GM23338 (cell line): ENCODE measurements at regions not wholly inside any gene's neighbourhood (a gene's known extent, or its start where the extent isn't known, plus 50 kb on each side); places are given as distances from the start of the nearest gene placed in this dataset.
A peak's percentile ranks its signal among the peaks of the same experiment; 100 is the strongest.

Experiments
- ATAC-seq: fragments of 200-7000 bp; cut with Tn5 transposase; 3 replicates; pipeline ENCODE4 v1.9.1; 2020
- DNase-seq: peaks from one replicate; pipeline ENCODE4 v3.0.0-alpha.2; 2015; ENCODE audit warnings: low spot score
- H2AFZ ChIP-seq: fragments of 200-600 bp; sonication (generic); 2 replicates; pipeline ENCODE4 v1.8.0; 2016; ENCODE audit warnings: antibody characterized with exemption, mild to moderate bottlenecking, moderate library complexity
- H3F3A ChIP-seq: fragments of 200-600 bp; sonication (generic); replicated peaks from 2 replicates; pipeline ENCODE4 v1.8.0; 2017; ENCODE audit warnings: antibody characterized with exemption, mixed run types, low read depth
- H3K27ac ChIP-seq: fragments of 200-600 bp; sonication (generic); 2 replicates; pipeline ENCODE4 v1.6.1; 2016; ENCODE audit warnings: low read depth
- H3K27me3 ChIP-seq: fragments of 200-600 bp; sonication (generic); 2 replicates; pipeline ENCODE4 v1.8.0; 2016; ENCODE audit warnings: mild to moderate bottlenecking, mixed run types, moderate library complexity; ENCODE audit not compliant: insufficient read depth
- H3K36me3 ChIP-seq: fragments of 200-600 bp; sonication (generic); 2 replicates; pipeline ENCODE4 v1.8.0; 2016; ENCODE audit warnings: mild to moderate bottlenecking; ENCODE audit not compliant: insufficient read depth
- H3K4me1 ChIP-seq: fragments of 200-600 bp; sonication (generic); 2 replicates; pipeline ENCODE4 v1.8.0; 2016; ENCODE audit warnings: mild to moderate bottlenecking, moderate library complexity; ENCODE audit not compliant: insufficient read depth
- H3K4me2 ChIP-seq: fragments of 200-600 bp; sonication (generic); 2 replicates; pipeline ENCODE4 v1.7.1; 2017; ENCODE audit warnings: mixed run types
- H3K4me3 ChIP-seq: fragments of 200-600 bp; sonication (generic); 2 replicates; pipeline ENCODE4 v1.6.1; 2016; ENCODE audit warnings: mixed run types
- H3K79me2 ChIP-seq: fragments of 200-600 bp; sonication (generic); replicated peaks from 2 replicates; pipeline ENCODE4 v1.8.0; 2017; ENCODE audit warnings: mild to moderate bottlenecking; ENCODE audit not compliant: insufficient read depth
- H3K9me2 ChIP-seq: fragments of 200-600 bp; sonication (generic); 2 replicates; pipeline ENCODE4 v1.8.0; 2017; ENCODE audit not compliant: insufficient read depth
- H4K20me1 ChIP-seq: fragments of 200-600 bp; sonication (generic); replicated peaks from 2 replicates; pipeline ENCODE4 v1.8.0; 2017; ENCODE audit warnings: mild to moderate bottlenecking; ENCODE audit not compliant: insufficient read depth
- H3K27ac Mint-ChIP-seq: 2 replicates; pipeline ENCODE4 v1.8.0; 2020; ENCODE audit warnings: inconsistent platforms, mild to moderate bottlenecking, moderate library complexity, mixed read lengths
- H3K27me3 Mint-ChIP-seq: 3 replicates; pipeline ENCODE4 v1.8.0; 2022; ENCODE audit warnings: low read depth, mild to moderate bottlenecking, moderate library complexity, mixed read lengths, inconsistent platforms; ENCODE audit not compliant: insufficient read depth, poor library complexity
- H3K36me3 Mint-ChIP-seq: 3 replicates; pipeline ENCODE4 v1.8.0; 2021; ENCODE audit warnings: low read depth, mild to moderate bottlenecking, inconsistent platforms, moderate library complexity, mixed read lengths
- H3K4me1 Mint-ChIP-seq: 3 replicates; pipeline ENCODE4 v1.8.0; 2020; ENCODE audit warnings: mild to moderate bottlenecking, inconsistent platforms, mixed read lengths
- H3K4me3 Mint-ChIP-seq: 3 replicates; pipeline ENCODE4 v1.8.0; 2021; ENCODE audit warnings: moderate library complexity, mild to moderate bottlenecking, inconsistent platforms, mixed read lengths
- H3K9me3 Mint-ChIP-seq: 3 replicates; pipeline ENCODE4 v1.8.0; 2020; ENCODE audit warnings: moderate library complexity, mild to moderate bottlenecking, inconsistent platforms, mixed read lengths
- CREB1 ChIP-seq: fragments of 250-450 bp; sonication (Bioruptor Pico); IDR thresholded peaks from 2 replicates; pipeline ENCODE4 v1.5.0; 2020; ENCODE audit warnings: low read depth, mild to moderate bottlenecking, moderate library complexity
- EZH2 ChIP-seq: fragments of 200-600 bp; sonication (generic); IDR thresholded peaks from one replicate; pipeline ENCODE4 v1.8.0; 2017; ENCODE audit warnings: antibody characterized with exemption, mild to moderate bottlenecking, low read depth; ENCODE audit not compliant: unreplicated experiment
- EZH2phosphoT487 ChIP-seq: fragments of 200-600 bp; sonication (generic); IDR thresholded peaks from one replicate; pipeline ENCODE4 v1.8.1; 2018; ENCODE audit warnings: antibody characterized with exemption; ENCODE audit not compliant: unreplicated experiment
- JUNB ChIP-seq: IDR thresholded peaks from one replicate; pipeline ENCODE4 v1.6.1; 2016; ENCODE audit warnings: antibody characterized with exemption; ENCODE audit not compliant: unreplicated experiment
- NANOG ChIP-seq: IDR thresholded peaks from 2 replicates; pipeline ENCODE4 v1.6.1; 2016; ENCODE audit warnings: antibody characterized with exemption, borderline replicate concordance
- POLR2AphosphoS5 ChIP-seq: IDR thresholded peaks from 2 replicates; pipeline ENCODE4 v1.6.1; 2016; ENCODE audit warnings: antibody characterized with exemption, low read depth
- REST ChIP-seq: IDR thresholded peaks from one replicate; pipeline ENCODE4 v1.6.1; 2018; ENCODE audit warnings: antibody characterized with exemption; ENCODE audit not compliant: unreplicated experiment
- STAT1 ChIP-seq: IDR thresholded peaks from one replicate; pipeline ENCODE4 v1.6.1; 2016; ENCODE audit warnings: antibody characterized with exemption; ENCODE audit not compliant: unreplicated experiment
- ZNF331 ChIP-seq: fragments of 250-450 bp; sonication (Bioruptor Pico); IDR thresholded peaks from 2 replicates; pipeline ENCODE4 v1.5.0; 2020; ENCODE audit warnings: low read depth, mild to moderate bottlenecking, moderate library complexity
- TF ChIP-seq, protein P1 (sequence below): IDR thresholded peaks from 2 replicates; pipeline ENCODE4 v1.6.1; 2016; ENCODE audit warnings: antibody characterized with exemption
- TF ChIP-seq, protein P2 (sequence below): fragments of 250-450 bp; sonication (Bioruptor Pico); IDR thresholded peaks from 2 replicates; pipeline ENCODE4 v1.5.0; 2020; ENCODE audit warnings: mild to moderate bottlenecking, moderate library complexity

- Histone ChIP-seq H3K9me2 (no peaks in the 10 kb centered on the region; the same call in none of the 2 replicates), H3K79me2 (no peaks in the 10 kb centered on the region), H3K27ac (no peak overlapping the region), H3F3A (no peaks in the 10 kb centered on the region), H3K4me3 (no peak overlapping the region), H3K4me2 (peak overlapping the region; percentile 35), H3K36me3 (no peaks in the 10 kb centered on the region), H4K20me1 (no peaks in the 10 kb centered on the region), H3K4me1 (peaks cover 34% of the 10 kb centered on the region), H2AFZ (no peak overlapping the region), H3K27me3 (no peaks in the 10 kb centered on the region)
- peaks cover 4% of the 10 kb centered on the region for H3K27me3 Mint-ChIP-seq
- no peak for DNase-seq
- no peaks in the 10 kb centered on the region; the same call in 2 of the 3 replicates for H3K36me3 Mint-ChIP-seq
- H3K4me1 Mint-ChIP-seq: peaks cover 31% of the 10 kb centered on the region
- TF ChIP-seq ZNF331 (CRISPR knock-in tag): no peak
- no peak for TF ChIP-seq EZH2
- no peak for TF ChIP-seq EZH2phosphoT487
- TF ChIP-seq, protein P1, sequence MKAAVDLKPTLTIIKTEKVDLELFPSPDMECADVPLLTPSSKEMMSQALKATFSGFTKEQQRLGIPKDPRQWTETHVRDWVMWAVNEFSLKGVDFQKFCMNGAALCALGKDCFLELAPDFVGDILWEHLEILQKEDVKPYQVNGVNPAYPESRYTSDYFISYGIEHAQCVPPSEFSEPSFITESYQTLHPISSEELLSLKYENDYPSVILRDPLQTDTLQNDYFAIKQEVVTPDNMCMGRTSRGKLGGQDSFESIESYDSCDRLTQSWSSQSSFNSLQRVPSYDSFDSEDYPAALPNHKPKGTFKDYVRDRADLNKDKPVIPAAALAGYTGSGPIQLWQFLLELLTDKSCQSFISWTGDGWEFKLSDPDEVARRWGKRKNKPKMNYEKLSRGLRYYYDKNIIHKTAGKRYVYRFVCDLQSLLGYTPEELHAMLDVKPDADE: no peak
- no peak for TF ChIP-seq NANOG
- no peak for TF ChIP-seq REST
- no peak for TF ChIP-seq STAT1
- TF ChIP-seq JUNB: no peak
- no peak for TF ChIP-seq CREB1 (CRISPR knock-in tag)
- TF ChIP-seq POLR2AphosphoS5: no peak
- TF ChIP-seq, protein P2, sequence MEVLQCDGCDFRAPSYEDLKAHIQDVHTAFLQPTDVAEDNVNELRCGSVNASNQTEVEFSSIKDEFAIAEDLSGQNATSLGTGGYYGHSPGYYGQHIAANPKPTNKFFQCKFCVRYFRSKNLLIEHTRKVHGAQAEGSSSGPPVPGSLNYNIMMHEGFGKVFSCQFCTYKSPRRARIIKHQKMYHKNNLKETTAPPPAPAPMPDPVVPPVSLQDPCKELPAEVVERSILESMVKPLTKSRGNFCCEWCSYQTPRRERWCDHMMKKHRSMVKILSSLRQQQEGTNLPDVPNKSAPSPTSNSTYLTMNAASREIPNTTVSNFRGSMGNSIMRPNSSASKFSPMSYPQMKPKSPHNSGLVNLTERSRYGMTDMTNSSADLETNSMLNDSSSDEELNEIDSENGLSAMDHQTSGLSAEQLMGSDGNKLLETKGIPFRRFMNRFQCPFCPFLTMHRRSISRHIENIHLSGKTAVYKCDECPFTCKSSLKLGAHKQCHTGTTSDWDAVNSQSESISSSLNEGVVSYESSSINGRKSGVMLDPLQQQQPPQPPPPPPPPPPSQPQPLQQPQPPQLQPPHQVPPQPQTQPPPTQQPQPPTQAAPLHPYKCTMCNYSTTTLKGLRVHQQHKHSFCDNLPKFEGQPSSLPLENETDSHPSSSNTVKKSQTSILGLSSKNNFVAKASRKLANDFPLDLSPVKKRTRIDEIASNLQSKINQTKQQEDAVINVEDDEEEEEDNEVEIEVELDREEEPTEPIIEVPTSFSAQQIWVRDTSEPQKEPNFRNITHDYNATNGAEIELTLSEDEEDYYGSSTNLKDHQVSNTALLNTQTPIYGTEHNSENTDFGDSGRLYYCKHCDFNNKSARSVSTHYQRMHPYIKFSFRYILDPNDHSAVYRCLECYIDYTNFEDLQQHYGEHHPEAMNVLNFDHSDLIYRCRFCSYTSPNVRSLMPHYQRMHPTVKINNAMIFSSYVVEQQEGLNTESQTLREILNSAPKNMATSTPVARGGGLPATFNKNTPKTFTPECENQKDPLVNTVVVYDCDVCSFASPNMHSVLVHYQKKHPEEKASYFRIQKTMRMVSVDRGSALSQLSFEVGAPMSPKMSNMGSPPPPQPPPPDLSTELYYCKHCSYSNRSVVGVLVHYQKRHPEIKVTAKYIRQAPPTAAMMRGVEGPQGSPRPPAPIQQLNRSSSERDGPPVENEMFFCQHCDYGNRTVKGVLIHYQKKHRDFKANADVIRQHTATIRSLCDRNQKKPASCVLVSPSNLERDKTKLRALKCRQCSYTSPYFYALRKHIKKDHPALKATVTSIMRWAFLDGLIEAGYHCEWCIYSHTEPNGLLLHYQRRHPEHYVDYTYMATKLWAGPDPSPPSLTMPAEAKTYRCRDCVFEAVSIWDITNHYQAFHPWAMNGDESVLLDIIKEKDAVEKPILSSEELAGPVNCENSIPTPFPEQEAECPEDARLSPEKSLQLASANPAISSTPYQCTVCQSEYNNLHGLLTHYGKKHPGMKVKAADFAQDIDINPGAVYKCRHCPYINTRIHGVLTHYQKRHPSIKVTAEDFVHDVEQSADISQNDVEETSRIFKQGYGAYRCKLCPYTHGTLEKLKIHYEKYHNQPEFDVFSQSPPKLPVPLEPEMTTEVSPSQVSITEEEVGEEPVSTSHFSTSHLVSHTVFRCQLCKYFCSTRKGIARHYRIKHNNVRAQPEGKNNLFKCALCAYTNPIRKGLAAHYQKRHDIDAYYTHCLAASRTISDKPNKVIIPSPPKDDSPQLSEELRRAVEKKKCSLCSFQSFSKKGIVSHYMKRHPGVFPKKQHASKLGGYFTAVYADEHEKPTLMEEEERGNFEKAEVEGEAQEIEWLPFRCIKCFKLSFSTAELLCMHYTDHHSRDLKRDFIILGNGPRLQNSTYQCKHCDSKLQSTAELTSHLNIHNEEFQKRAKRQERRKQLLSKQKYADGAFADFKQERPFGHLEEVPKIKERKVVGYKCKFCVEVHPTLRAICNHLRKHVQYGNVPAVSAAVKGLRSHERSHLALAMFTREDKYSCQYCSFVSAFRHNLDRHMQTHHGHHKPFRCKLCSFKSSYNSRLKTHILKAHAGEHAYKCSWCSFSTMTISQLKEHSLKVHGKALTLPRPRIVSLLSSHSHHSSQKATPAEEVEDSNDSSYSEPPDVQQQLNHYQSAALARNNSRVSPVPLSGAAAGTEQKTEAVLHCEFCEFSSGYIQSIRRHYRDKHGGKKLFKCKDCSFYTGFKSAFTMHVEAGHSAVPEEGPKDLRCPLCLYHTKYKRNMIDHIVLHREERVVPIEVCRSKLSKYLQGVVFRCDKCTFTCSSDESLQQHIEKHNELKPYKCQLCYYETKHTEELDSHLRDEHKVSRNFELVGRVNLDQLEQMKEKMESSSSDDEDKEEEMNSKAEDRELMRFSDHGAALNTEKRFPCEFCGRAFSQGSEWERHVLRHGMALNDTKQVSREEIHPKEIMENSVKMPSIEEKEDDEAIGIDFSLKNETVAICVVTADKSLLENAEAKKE: no peak
- ATAC-seq: no peak
- no peak overlapping the region for H3K4me3 Mint-ChIP-seq
- H3K27ac Mint-ChIP-seq: no peak overlapping the region; the same call in 1 of the 2 replicates
- H3K9me3 Mint-ChIP-seq: peaks cover 5% of the 10 kb centered on the region; the same call in 1 of the 3 replicates
These were observed 193.6 kb upstream of the PIK3R1 start for GRCh38 chr5:68021916-68022315.
